SU-DHL-6 (cell line): ENCODE measurements at regions not wholly inside any gene's neighbourhood (a gene's known extent, or its start where the extent isn't known, plus 50 kb on each side); places are given as distances from the start of the nearest gene placed in this dataset.

ENCODE experiments used
- H2AFZ ChIP-seq: fragments of 200-600 bp; sonication (generic); 2 replicates; pipeline ENCODE4 v1.6.1; 2014; ENCODE audit warnings: low read depth, mild to moderate bottlenecking, moderate library complexity, mixed read lengths, antibody characterized with exemption, low read length; ENCODE audit not compliant: severe bottlenecking
- H3F3A ChIP-seq: fragments of 200-600 bp; shearing (Covaris generic); 2 replicates; pipeline ENCODE4 v1.6.0; 2016; ENCODE audit warnings: antibody characterized with exemption, mild to moderate bottlenecking; ENCODE audit not compliant: insufficient read depth
- H3K27ac ChIP-seq: fragments of 200-600 bp; sonication (generic); 2 replicates; pipeline ENCODE4 v1.5.1; 2016; ENCODE audit warnings: low read depth, mild to moderate bottlenecking, low read length, moderate library complexity, mixed read lengths
- H3K27me3 ChIP-seq: fragments of 200-600 bp; sonication (generic), shearing (Covaris generic); 2 replicates; pipeline ENCODE4 v1.6.0; 2014; ENCODE audit warnings: mild to moderate bottlenecking, low read length
- H3K36me3 ChIP-seq: fragments of 200-600 bp; sonication (generic); 2 replicates; pipeline ENCODE4 v1.6.1; 2014; ENCODE audit warnings: mild to moderate bottlenecking, low read length, mixed read lengths
- H3K4me2 ChIP-seq: fragments of 300-600, 200-600 bp; shearing (Covaris generic), sonication (generic); 2 replicates; pipeline ENCODE4 v1.6.0; 2014; ENCODE audit warnings: low read length, low read depth, mild to moderate bottlenecking; ENCODE audit not compliant: poor library complexity, severe bottlenecking
- H3K4me3 ChIP-seq: fragments of 200-600 bp; sonication (generic); 2 replicates; pipeline ENCODE4 v1.5.1; 2014; ENCODE audit warnings: antibody characterized with exemption, low read length, mild to moderate bottlenecking, mixed read lengths; ENCODE audit not compliant: insufficient read depth, poor library complexity, severe bottlenecking
- H3K79me2 ChIP-seq: fragments of 200-600 bp; sonication (generic); 2 replicates; pipeline ENCODE4 v1.6.1; 2014; ENCODE audit warnings: mild to moderate bottlenecking, low read length, moderate library complexity; ENCODE audit not compliant: insufficient read depth
- H3K9ac ChIP-seq: fragments of 200-600 bp; sonication (generic); 2 replicates; pipeline ENCODE4 v1.7.0; 2014; ENCODE audit warnings: mild to moderate bottlenecking, low read length
- H3K9me2 ChIP-seq: fragments of 200-600 bp; sonication (generic); replicated peaks from 2 replicates; pipeline ENCODE4 v1.6.1; 2014; ENCODE audit warnings: low read length; ENCODE audit not compliant: insufficient read depth
- H3K9me3 ChIP-seq: fragments of 200-600 bp; sonication (generic); 2 replicates; pipeline ENCODE4 v1.6.1; 2014; ENCODE audit warnings: low read length, mixed read lengths; ENCODE audit not compliant: insufficient read depth
- H4K20me1 ChIP-seq: fragments of 200-600 bp; sonication (generic); 2 replicates; pipeline ENCODE4 v1.6.1; 2014; ENCODE audit warnings: low read depth, mild to moderate bottlenecking, antibody characterized with exemption, low read length, moderate library complexity, mixed read lengths
- EZH2phosphoT487 ChIP-seq: fragments of 200-600 bp; sonication (generic), shearing (Covaris generic); conservative IDR thresholded peaks from 2 replicates; pipeline ENCODE4 v1.6.1; 2018; ENCODE audit warnings: mild to moderate bottlenecking, antibody characterized with exemption, low read length, moderate library complexity, mixed read lengths
- TF ChIP-seq, protein P1 (sequence below): fragments of 200-600 bp; sonication (generic); IDR thresholded peaks from one replicate; pipeline ENCODE4 v1.5.1; 2017; ENCODE audit warnings: antibody characterized with exemption, mild to moderate bottlenecking, low read length, moderate library complexity; ENCODE audit not compliant: insufficient read depth, poor library complexity, severe bottlenecking

DNA sequence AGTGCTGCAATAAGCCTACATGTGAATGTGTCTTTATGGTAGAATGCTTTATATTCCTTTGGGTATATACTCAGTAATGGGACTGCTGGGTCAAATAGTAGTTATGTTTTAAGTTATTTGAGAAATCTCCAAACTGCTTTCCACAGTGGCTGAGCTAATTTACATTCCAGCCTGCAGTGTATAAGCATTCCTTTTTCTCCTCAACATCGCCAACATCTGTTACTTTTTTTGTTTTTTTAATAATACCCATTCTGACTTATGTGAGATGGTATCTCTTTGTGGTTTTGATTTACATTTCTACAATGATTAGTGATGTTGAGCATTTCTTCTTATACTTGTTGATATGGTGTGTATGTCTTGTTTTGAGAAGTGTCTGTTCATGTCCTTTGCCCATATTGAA lies 1186.2 kb downstream of the BCL11B start:
- Histone ChIP-seq H3K79me2 (no peaks in the 10 kb centered on the region), H3K9me3 (no peaks in the 10 kb centered on the region), H2AFZ (no peak overlapping the region), H3K9me2 (no peaks in the 10 kb centered on the region), H3K27ac (no peak overlapping the region), H3F3A (no peaks in the 10 kb centered on the region), H4K20me1 (no peaks in the 10 kb centered on the region), H3K4me3 (no peak overlapping the region), H3K9ac (no peak overlapping the region), H3K4me2 (no peak overlapping the region), H3K36me3 (no peaks in the 10 kb centered on the region), H3K27me3 (no peaks in the 10 kb centered on the region)
- no peak for TF ChIP-seq EZH2phosphoT487
- TF ChIP-seq, protein P1, sequence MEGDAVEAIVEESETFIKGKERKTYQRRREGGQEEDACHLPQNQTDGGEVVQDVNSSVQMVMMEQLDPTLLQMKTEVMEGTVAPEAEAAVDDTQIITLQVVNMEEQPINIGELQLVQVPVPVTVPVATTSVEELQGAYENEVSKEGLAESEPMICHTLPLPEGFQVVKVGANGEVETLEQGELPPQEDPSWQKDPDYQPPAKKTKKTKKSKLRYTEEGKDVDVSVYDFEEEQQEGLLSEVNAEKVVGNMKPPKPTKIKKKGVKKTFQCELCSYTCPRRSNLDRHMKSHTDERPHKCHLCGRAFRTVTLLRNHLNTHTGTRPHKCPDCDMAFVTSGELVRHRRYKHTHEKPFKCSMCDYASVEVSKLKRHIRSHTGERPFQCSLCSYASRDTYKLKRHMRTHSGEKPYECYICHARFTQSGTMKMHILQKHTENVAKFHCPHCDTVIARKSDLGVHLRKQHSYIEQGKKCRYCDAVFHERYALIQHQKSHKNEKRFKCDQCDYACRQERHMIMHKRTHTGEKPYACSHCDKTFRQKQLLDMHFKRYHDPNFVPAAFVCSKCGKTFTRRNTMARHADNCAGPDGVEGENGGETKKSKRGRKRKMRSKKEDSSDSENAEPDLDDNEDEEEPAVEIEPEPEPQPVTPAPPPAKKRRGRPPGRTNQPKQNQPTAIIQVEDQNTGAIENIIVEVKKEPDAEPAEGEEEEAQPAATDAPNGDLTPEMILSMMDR: no peak

DNA sequence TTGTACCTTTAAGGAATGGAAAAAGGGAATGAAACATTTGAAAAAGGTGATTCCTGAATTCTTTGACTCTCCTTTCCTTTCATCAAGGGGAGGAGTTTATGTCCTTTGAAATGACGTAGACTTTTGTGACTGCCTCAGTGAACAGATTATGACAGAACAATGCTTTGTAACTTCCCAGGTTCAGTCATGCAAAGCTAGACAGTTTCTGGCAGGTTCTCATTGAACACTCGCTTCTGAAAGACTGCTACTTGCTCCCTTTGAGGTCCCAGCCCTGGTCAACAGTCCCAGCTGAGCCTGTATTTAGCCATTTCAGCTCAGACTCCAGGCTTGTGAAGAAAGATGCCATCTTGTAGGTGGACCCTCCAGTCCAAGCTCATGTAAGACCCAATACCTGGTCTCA lies 1178.9 kb downstream of the BCL11B start:
- Histone ChIP-seq H3K9ac (no peak overlapping the region), H3F3A (no peaks in the 10 kb centered on the region), H3K9me2 (no peaks in the 10 kb centered on the region), H3K27me3 (no peaks in the 10 kb centered on the region), H3K4me2 (no peak overlapping the region), H3K79me2 (no peaks in the 10 kb centered on the region), H3K4me3 (no peak overlapping the region), H4K20me1 (no peaks in the 10 kb centered on the region), H3K9me3 (no peaks in the 10 kb centered on the region), H3K36me3 (no peaks in the 10 kb centered on the region), H2AFZ (no peak overlapping the region), H3K27ac (no peak overlapping the region)
- no peak for TF ChIP-seq EZH2phosphoT487
- TF ChIP-seq, protein P1: no peak

DNA sequence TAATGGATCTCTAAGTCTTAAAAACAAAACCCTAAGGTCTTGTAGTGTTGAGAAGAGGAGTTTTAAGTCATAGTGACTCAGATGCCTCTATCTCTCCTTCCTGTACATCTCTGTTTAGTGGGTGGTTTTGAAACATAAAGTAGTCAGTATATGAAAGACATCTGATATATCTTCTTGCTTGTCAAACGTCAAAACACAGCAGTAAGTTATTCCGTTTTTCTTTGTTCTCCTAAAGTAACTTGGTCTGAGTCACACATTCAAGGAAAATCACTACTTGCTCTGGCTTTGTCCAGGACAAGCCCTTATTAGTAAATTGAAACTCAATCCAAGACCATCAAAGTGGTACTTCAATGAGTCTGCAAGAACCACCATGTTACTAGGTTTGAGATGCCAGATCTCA lies 1172.5 kb downstream of the BCL11B start:
- no peak overlapping the region for H3K4me3 ChIP-seq
- H3K36me3 ChIP-seq: no peaks in the 10 kb centered on the region
- H3K4me2 ChIP-seq: no peak overlapping the region
- H3K9ac ChIP-seq: no peak overlapping the region
- no peaks in the 10 kb centered on the region for H3K79me2 ChIP-seq
- no peak overlapping the region for H2AFZ ChIP-seq
- H3F3A ChIP-seq: no peaks in the 10 kb centered on the region
- no peaks in the 10 kb centered on the region for H3K9me2 ChIP-seq
- no peaks in the 10 kb centered on the region for H3K27me3 ChIP-seq
- H4K20me1 ChIP-seq: no peaks in the 10 kb centered on the region
- TF ChIP-seq EZH2phosphoT487: no peak
- TF ChIP-seq, protein P1: no peak
- no peaks in the 10 kb centered on the region for H3K9me3 ChIP-seq
- H3K27ac ChIP-seq: no peak overlapping the region
